Effector CD8-positive, alpha-beta T cell (primary cell): ENCODE measurements at regions not wholly inside any gene's neighbourhood (a gene's known extent, or its start where the extent isn't known, plus 50 kb on each side); places are given as distances from the start of the nearest gene placed in this dataset.

Experiments used
- DNase-seq: peaks from one replicate; lab custom pipeline; 2025; lab: John Stamatoyannopoulos, UW

- DNase-seq: no peak
These were observed 611.6 kb upstream of the CADM1 start for GRCh38 chr11:116115801-116116200.

- no peak for DNase-seq
These were observed 610.0 kb upstream of the CADM1 start for GRCh38 chr11:116114198-116114651.

GRCh38 chr11:116112087-116112935 lies 608.1 kb upstream of the CADM1 start:
- no peak for DNase-seq

GRCh38 chr11:116111546-116111945 lies 607.3 kb upstream of the CADM1 start:
- no peak for DNase-seq

- no peak for DNase-seq
These were observed 606.6 kb upstream of the CADM1 start for GRCh38 chr11:116110802-116111201.

GRCh38 chr11:116110356-116110755 lies 606.1 kb upstream of the CADM1 start:
- no peak for DNase-seq

GRCh38 chr11:116109228-116109627 lies 605.0 kb upstream of the CADM1 start:
- no peak for DNase-seq

- DNase-seq: no peak
These were observed 603.9 kb upstream of the CADM1 start for GRCh38 chr11:116108161-116108560.

- no peak for DNase-seq
These were observed 603.0 kb upstream of the CADM1 start for GRCh38 chr11:116107229-116107628.

GRCh38 chr11:116104498-116105174 lies 600.4 kb upstream of the CADM1 start:
- DNase-seq: no peak

GRCh38 chr11:116101902-116102301 lies 597.7 kb upstream of the CADM1 start:
- DNase-seq: no peak

GRCh38 chr11:116100016-116100415 lies 595.8 kb upstream of the CADM1 start:
- DNase-seq: no peak

GRCh38 chr11:116099541-116099940 lies 595.3 kb upstream of the CADM1 start:
- no peak for DNase-seq

- DNase-seq: no peak
These were observed 592.2 kb upstream of the CADM1 start for GRCh38 chr11:116096272-116096995.

- DNase-seq: no peak
These were observed 589.5 kb upstream of the CADM1 start for GRCh38 chr11:116093481-116094270.

GRCh38 chr11:116093065-116093464 lies 588.9 kb upstream of the CADM1 start:
- no peak for DNase-seq

GRCh38 chr11:116086426-116086825 lies 582.2 kb upstream of the CADM1 start:
- DNase-seq: no peak

GRCh38 chr11:116085031-116085635 lies 580.9 kb upstream of the CADM1 start:
- no peak for DNase-seq

GRCh38 chr11:116084511-116084910 lies 580.3 kb upstream of the CADM1 start:
- no peak for DNase-seq

- no peak for DNase-seq
These were observed 578.0 kb upstream of the CADM1 start for GRCh38 chr11:116082256-116082655.

- no peak for DNase-seq
These were observed 575.4 kb upstream of the CADM1 start for GRCh38 chr11:116079580-116079979.
